ENCODE measurements at regions not wholly inside any gene's neighbourhood (a gene's known extent, or its start where the extent isn't known, plus 50 kb on each side); places are given as distances from the start of the nearest gene placed in this dataset.

GRCh38 chr3:124092811-124093210 is 100.9 kb upstream of the ROPN1 start:
- DNase-seq = no peak

GRCh38 chr3:124094496-124094895 is 102.6 kb upstream of the ROPN1 start:
- DNase-seq = no peak

- DNase-seq = no peak
Observed at GRCh38 chr3:124097362-124098131, 105.6 kb upstream of the ROPN1 start.

- no peak for DNase-seq
Observed at GRCh38 chr3:124101643-124102042, 109.7 kb upstream of the ROPN1 start.

GRCh38 chr3:124107104-124107890 is 115.4 kb upstream of the ROPN1 start:
- DNase-seq = no peak

- no peak for DNase-seq
Observed at GRCh38 chr3:124108446-124108845, 116.5 kb upstream of the ROPN1 start.

GRCh38 chr3:124113485-124113884 is 121.6 kb upstream of the ROPN1 start:
- DNase-seq = no peak

- no peak for DNase-seq
Observed at GRCh38 chr3:124115279-124115678, 123.4 kb upstream of the ROPN1 start.

- no peak for DNase-seq
Observed at GRCh38 chr3:124115956-124116355, 124.0 kb upstream of the ROPN1 start.

- DNase-seq = no peak
Observed at GRCh38 chr3:124116906-124117305, 125.0 kb upstream of the ROPN1 start.

- DNase-seq = no peak
Observed at GRCh38 chr3:124117486-124117885, 125.6 kb upstream of the ROPN1 start.

- no peak for DNase-seq
Observed at GRCh38 chr3:124118397-124118796, 126.5 kb upstream of the ROPN1 start.

GRCh38 chr3:124119056-124119716 is 127.3 kb upstream of the ROPN1 start:
- no peak for DNase-seq

- no peak for DNase-seq
Observed at GRCh38 chr3:124121379-124122312, 129.7 kb upstream of the ROPN1 start.

- no peak for DNase-seq
Observed at GRCh38 chr3:124125315-124125714, 133.4 kb upstream of the ROPN1 start.

GRCh38 chr3:124126436-124127023 is 134.6 kb upstream of the ROPN1 start:
- DNase-seq = no peak

GRCh38 chr3:124131158-124131557 is 139.2 kb upstream of the ROPN1 start:
- DNase-seq = no peak

- DNase-seq = no peak
Observed at GRCh38 chr3:124131580-124131979, 139.7 kb upstream of the ROPN1 start.

- DNase-seq = no peak
Observed at GRCh38 chr3:124132813-124133212, 140.9 kb upstream of the ROPN1 start.

GRCh38 chr3:124133366-124133940 is 141.5 kb upstream of the ROPN1 start:
- DNase-seq = no peak

GRCh38 chr3:124137216-124137615 is 145.3 kb upstream of the ROPN1 start:
- no peak for DNase-seq

GRCh38 chr3:124138148-124138547 is 146.2 kb upstream of the ROPN1 start:
- DNase-seq = no peak

Measured in SHP77 (cell line).